RWPE2 (cell line): ENCODE measurements at regions not wholly inside any gene's neighbourhood (a gene's known extent, or its start where the extent isn't known, plus 50 kb on each side); places are given as distances from the start of the nearest gene placed in this dataset.

Source experiments
- ATAC-seq: fragments of 200-7000 bp; cut with Tn5 transposase; 3 replicates; pipeline ENCODE4 v1.9.1; 2021; ENCODE audit warnings: low read depth
- DNase-seq: peaks from one replicate; pipeline ENCODE4 v3.0.0-alpha.2; 2020; ENCODE audit warnings: low spot score
- H3K27ac ChIP-seq: fragments of 450-650 bp; 2 replicates; pipeline ENCODE4 v1.5.1; 2017; ENCODE audit warnings: mild to moderate bottlenecking; ENCODE audit not compliant: poor library complexity, severe bottlenecking
- H3K27me3 ChIP-seq: fragments of 250-450 bp; sonication (Bioruptor Pico); 2 replicates; pipeline ENCODE4 v1.5.1; 2021; ENCODE audit warnings: mild to moderate bottlenecking, moderate library complexity; ENCODE audit not compliant: insufficient read depth, poor library complexity, severe bottlenecking
- H3K36me3 ChIP-seq: fragments of 250-450 bp; sonication (Bioruptor Pico); 2 replicates; pipeline ENCODE4 v1.5.1; 2020; ENCODE audit warnings: low read depth, mild to moderate bottlenecking, moderate library complexity
- H3K4me1 ChIP-seq: fragments of 250-450 bp; sonication (Bioruptor Pico); 2 replicates; pipeline ENCODE4 v1.5.1; 2021; ENCODE audit warnings: mild to moderate bottlenecking, moderate library complexity; ENCODE audit not compliant: insufficient read depth, poor library complexity, severe bottlenecking
- H3K4me3 ChIP-seq: fragments of 250-450 bp; sonication (Bioruptor Pico); 2 replicates; pipeline ENCODE4 v1.5.1; 2021; ENCODE audit warnings: mild to moderate bottlenecking, moderate library complexity; ENCODE audit not compliant: severe bottlenecking
- H3K9me3 ChIP-seq: fragments of 250-450 bp; sonication (Bioruptor Pico); 2 replicates; pipeline ENCODE4 v1.5.1; 2021; ENCODE audit warnings: mild to moderate bottlenecking, moderate library complexity; ENCODE audit not compliant: severe bottlenecking
- CTCF ChIP-seq: fragments of 450-650 bp; IDR thresholded peaks from one replicate; pipeline ENCODE4 v1.5.1; 2017; ENCODE audit warnings: mild to moderate bottlenecking, moderate library complexity; ENCODE audit not compliant: poor library complexity, severe bottlenecking

GRCh38 chr14:34059037-34059924, 108.4 kb upstream of the EGLN3 start:
- TF ChIP-seq CTCF, result no peak
- H3K9me3 ChIP-seq, result no peaks in the 10 kb centered on the region
- H3K27me3 ChIP-seq, result no peaks in the 10 kb centered on the region
- peaks cover 32% of the 10 kb centered on the region for H3K4me1 ChIP-seq
- no peak for ATAC-seq
- H3K36me3 ChIP-seq, result no peaks in the 10 kb centered on the region
- H3K4me3 ChIP-seq, result peak overlapping the region; percentile 40
- no peak for DNase-seq
- H3K27ac ChIP-seq, result peak overlapping the region; percentile 59

- Histone ChIP-seq H3K4me1 (peaks cover 25% of the 10 kb centered on the region), H3K36me3 (no peaks in the 10 kb centered on the region), H3K9me3 (no peaks in the 10 kb centered on the region), H3K27ac (no peak overlapping the region), H3K4me3 (no peak overlapping the region), H3K27me3 (no peaks in the 10 kb centered on the region)
- DNase-seq (no peak), ATAC-seq (no peak)
- no peak for TF ChIP-seq CTCF
Observed at GRCh38 chr14:34058510-34058909, 107.6 kb upstream of the EGLN3 start.

- Histone ChIP-seq H3K27me3 (no peaks in the 10 kb centered on the region), H3K9me3 (no peaks in the 10 kb centered on the region), H3K27ac (peak overlapping the region; percentile 19), H3K4me3 (no peak overlapping the region), H3K4me1 (peaks cover 39% of the 10 kb centered on the region), H3K36me3 (no peaks in the 10 kb centered on the region)
- DNase-seq (no peak), ATAC-seq (no peak)
- no peak for TF ChIP-seq CTCF
Observed at GRCh38 chr14:34056046-34056445, 105.2 kb upstream of the EGLN3 start.

GRCh38 chr14:34055157-34055950, 104.5 kb upstream of the EGLN3 start:
- TF ChIP-seq CTCF, result no peak
- Histone ChIP-seq H3K36me3 (no peaks in the 10 kb centered on the region), H3K27ac (peak overlapping the region; percentile 19), H3K4me1 (peaks cover 39% of the 10 kb centered on the region), H3K4me3 (no peak overlapping the region), H3K27me3 (no peaks in the 10 kb centered on the region), H3K9me3 (no peaks in the 10 kb centered on the region)
- DNase-seq (no peak), ATAC-seq (no peak)
